ENCODE measurements at regions not wholly inside any gene's neighbourhood (a gene's known extent, or its start where the extent isn't known, plus 50 kb on each side); places are given as distances from the start of the nearest gene placed in this dataset.

DNA sequence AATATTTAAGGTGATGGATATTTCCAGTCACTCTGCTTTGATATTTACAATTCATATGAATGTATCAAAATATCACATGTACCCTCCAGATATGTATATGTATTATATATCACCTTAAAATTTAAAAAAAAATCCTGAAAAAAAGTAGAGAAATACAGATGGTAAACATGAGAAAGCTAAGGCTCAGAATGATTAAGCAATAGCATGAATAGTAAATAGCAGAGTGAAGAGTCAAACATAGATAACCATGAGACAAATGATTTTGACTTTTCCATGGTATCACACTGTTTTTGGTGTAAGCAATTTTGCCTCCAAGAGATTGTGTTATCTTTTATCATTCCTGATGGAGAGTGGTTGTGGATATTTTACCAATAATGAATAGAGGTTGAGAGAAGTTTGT, 868.8 kb downstream of the CDH11 start:
- Histone ChIP-seq H3K9me3 (no peaks in the 10 kb centered on the region), H3K27me3 (replicated peaks; ENCODE audit: insufficient read depth) (no peaks in the 10 kb centered on the region), H3K27ac (no peak overlapping the region), H3K4me3 (no peak overlapping the region), H3K36me3 (no peaks in the 10 kb centered on the region), H3K4me1 (replicated peaks) (no peaks in the 10 kb centered on the region)
- intact Hi-C loops (cut with DNase I) = no loop called here
- TF ChIP-seq, protein P1, sequence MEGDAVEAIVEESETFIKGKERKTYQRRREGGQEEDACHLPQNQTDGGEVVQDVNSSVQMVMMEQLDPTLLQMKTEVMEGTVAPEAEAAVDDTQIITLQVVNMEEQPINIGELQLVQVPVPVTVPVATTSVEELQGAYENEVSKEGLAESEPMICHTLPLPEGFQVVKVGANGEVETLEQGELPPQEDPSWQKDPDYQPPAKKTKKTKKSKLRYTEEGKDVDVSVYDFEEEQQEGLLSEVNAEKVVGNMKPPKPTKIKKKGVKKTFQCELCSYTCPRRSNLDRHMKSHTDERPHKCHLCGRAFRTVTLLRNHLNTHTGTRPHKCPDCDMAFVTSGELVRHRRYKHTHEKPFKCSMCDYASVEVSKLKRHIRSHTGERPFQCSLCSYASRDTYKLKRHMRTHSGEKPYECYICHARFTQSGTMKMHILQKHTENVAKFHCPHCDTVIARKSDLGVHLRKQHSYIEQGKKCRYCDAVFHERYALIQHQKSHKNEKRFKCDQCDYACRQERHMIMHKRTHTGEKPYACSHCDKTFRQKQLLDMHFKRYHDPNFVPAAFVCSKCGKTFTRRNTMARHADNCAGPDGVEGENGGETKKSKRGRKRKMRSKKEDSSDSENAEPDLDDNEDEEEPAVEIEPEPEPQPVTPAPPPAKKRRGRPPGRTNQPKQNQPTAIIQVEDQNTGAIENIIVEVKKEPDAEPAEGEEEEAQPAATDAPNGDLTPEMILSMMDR (IDR thresholded peaks at IDR 0.05) = no peak
- no peak for DNase-seq (ENCODE audit: low spot score)

DNA sequence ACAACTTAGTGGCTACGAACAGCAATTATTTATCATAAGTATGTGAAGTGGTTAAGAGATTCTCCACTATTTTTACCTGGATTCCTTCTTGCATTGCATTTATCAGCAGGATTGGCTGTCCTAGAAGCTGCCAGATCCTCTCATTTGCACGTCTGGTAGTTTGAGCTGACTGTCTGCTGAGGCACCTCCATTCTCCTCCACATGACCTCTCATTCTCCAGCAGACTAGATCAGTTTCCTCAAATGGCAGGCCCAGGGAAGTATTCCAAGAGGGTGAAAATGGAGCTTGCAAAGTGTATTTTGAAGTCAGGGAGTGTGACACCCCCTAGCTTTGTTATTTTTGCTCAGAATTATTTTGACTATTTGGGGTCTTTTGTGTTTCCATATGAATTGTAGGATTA, 870.1 kb downstream of the CDH11 start:
- 84% methylated on average over 2 of the region's 2 CpGs for WGBS

DNA sequence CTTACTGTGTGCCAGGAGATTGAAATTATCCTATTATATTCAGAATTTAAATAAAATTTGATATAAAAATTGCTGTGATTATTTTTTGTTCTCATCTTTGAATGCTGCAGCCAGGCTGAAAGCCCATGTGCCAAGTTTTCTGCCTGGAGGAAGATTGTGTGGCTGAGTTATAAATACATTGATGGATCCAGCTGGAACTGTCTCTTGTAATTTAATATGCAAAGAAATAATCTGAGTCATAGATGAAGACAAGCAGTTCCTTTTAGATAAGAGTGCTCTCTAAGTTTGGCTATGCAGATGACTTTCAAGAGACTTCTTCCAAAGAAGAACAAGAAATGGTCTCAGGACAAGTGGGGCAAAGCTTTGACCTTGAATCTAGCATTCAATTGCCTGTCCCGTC, 871.0 kb downstream of the CDH11 start:
- Histone ChIP-seq H3K9me3 (no peaks in the 10 kb centered on the region), H3K27me3 (replicated peaks; ENCODE audit: insufficient read depth) (no peaks in the 10 kb centered on the region), H3K4me1 (replicated peaks) (no peaks in the 10 kb centered on the region), H3K4me3 (no peak overlapping the region), H3K36me3 (no peaks in the 10 kb centered on the region), H3K27ac (no peak overlapping the region)
- no peak for DNase-seq (ENCODE audit: low spot score)
- intact Hi-C loops (cut with DNase I) = no loop called here
- WGBS = 57% methylated on average over 1 of the region's 1 CpG
- TF ChIP-seq POLR2A (IDR thresholded peaks at IDR 0.05) = no peak
- TF ChIP-seq, protein P1 (IDR thresholded peaks at IDR 0.05) = no peak
- no peak for TF ChIP-seq POLR2AphosphoS5 (IDR thresholded peaks at IDR 0.05)

More for the DNA sequence above, 870.1 kb downstream of the CDH11 start:
- Histone ChIP-seq H3K4me1 (replicated peaks) (no peaks in the 10 kb centered on the region), H3K4me3 (no peak overlapping the region), H3K27ac (no peak overlapping the region), H3K36me3 (no peaks in the 10 kb centered on the region), H3K9me3 (no peaks in the 10 kb centered on the region), H3K27me3 (replicated peaks; ENCODE audit: insufficient read depth) (no peaks in the 10 kb centered on the region)
- TF ChIP-seq POLR2AphosphoS5 (IDR thresholded peaks at IDR 0.05) (no peak), POLR2A (IDR thresholded peaks at IDR 0.05) (no peak)
- TF ChIP-seq, protein P1 (IDR thresholded peaks at IDR 0.05) = no peak
- no peak for DNase-seq (ENCODE audit: low spot score)
- intact Hi-C loops (cut with DNase I) = no loop called here

DNA sequence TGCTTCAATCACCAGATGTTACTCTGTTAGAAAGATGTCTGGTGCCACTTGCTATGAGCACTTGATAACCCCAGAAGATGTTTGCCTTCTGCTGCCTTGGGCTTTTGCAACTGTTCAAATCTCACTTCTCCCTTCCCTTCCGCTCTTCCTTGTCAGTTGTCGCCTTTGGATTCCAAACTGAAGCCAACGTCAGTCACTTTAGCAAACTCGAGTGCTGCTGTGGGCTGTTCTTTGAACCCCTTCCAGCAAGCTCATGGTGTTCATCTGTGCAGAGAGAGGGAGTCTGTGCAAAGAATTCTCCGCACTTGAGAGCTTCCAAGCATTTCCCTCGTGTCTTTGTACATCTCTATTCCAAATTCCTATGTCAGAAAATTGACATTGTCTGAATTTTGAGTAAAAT, 879.4 kb downstream of the CDH11 start:
- 64% methylated on average over 6 of the region's 6 CpGs for WGBS
- intact Hi-C loops (cut with DNase I) = no loop called here
- Histone ChIP-seq H3K27me3 (replicated peaks; ENCODE audit: insufficient read depth) (no peaks in the 10 kb centered on the region), H3K4me1 (replicated peaks) (no peaks in the 10 kb centered on the region), H3K27ac (no peak overlapping the region), H3K36me3 (no peaks in the 10 kb centered on the region), H3K4me3 (no peak overlapping the region), H3K9me3 (no peaks in the 10 kb centered on the region)
- DNase-seq (ENCODE audit: low spot score) = no peak
- TF ChIP-seq, protein P1 (IDR thresholded peaks at IDR 0.05) = no peak

DNA sequence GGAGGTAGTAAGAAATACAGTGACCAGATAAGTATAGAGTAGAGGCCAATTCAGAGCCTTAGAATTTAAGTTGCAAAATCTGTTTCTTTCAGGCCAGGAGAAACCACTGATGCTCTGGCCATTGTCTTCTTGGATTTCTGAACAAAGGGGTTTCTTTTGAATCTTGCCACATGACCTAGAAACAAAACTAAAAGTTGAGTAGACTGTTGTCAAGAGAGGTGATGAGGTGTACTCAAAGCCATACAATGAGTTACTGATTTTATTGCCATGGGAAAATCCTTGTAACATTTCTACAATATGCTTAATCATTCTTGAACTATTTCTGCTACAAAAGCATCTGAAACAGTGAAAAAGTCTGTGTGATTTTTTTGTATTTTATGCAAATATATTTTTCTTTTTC, 881.3 kb downstream of the CDH11 start:
- Histone ChIP-seq H3K27me3 (replicated peaks; ENCODE audit: insufficient read depth) (no peaks in the 10 kb centered on the region), H3K9me3 (no peaks in the 10 kb centered on the region), H3K27ac (no peak overlapping the region), H3K4me3 (no peak overlapping the region), H3K36me3 (no peaks in the 10 kb centered on the region), H3K4me1 (replicated peaks) (no peaks in the 10 kb centered on the region)
- TF ChIP-seq, protein P1 (IDR thresholded peaks at IDR 0.05) = no peak
- TF ChIP-seq POLR2AphosphoS5 (IDR thresholded peaks at IDR 0.05) (no peak), POLR2A (IDR thresholded peaks at IDR 0.05) (no peak)
- intact Hi-C loops (cut with DNase I) = no loop called here
- DNase-seq (ENCODE audit: low spot score) = no peak

Data from prostate gland (tissue), 2 donors.